Stimulated activated CD8-positive, alpha-beta memory T cell treated with anti-CD3 and anti-CD28 coated beads, Interleukin-15, amount 100 ng/mL, for 4 hours (primary cell): ENCODE measurements at regions not wholly inside any gene's neighbourhood (a gene's known extent, or its start where the extent isn't known, plus 50 kb on each side); places are given as distances from the start of the nearest gene placed in this dataset.

Experiments
- DNase-seq, 2 donors: peaks; one replicate each; pipeline ENCODE4 v3.0.0-alpha.2; 2020; ENCODE audit warnings: low read depth in 2 of 2

GRCh38 chr11:116415095-116415494 is 357.7 kb downstream of the BUD13 start:
- DNase-seq: no peak

GRCh38 chr11:116414357-116414880 is 358.4 kb downstream of the BUD13 start:
- no peak for DNase-seq

- no peak for DNase-seq
Observed at GRCh38 chr11:116413301-116414242, 359.2 kb downstream of the BUD13 start.

GRCh38 chr11:116412118-116412889 is 360.5 kb downstream of the BUD13 start:
- no peak for DNase-seq

- DNase-seq: no peak
Observed at GRCh38 chr11:116409238-116409637, 363.5 kb downstream of the BUD13 start.

GRCh38 chr11:116406042-116406441 is 366.7 kb downstream of the BUD13 start:
- no peak for DNase-seq

GRCh38 chr11:116404462-116404798 is 368.4 kb downstream of the BUD13 start:
- DNase-seq: no peak

- no peak for DNase-seq
Observed at GRCh38 chr11:116403794-116404461, 368.9 kb downstream of the BUD13 start.

GRCh38 chr11:116400081-116400480 is 372.7 kb downstream of the BUD13 start:
- DNase-seq: no peak

GRCh38 chr11:116397602-116398084 is 375.1 kb downstream of the BUD13 start:
- DNase-seq: no peak

GRCh38 chr11:116396331-116396730 is 376.5 kb downstream of the BUD13 start:
- DNase-seq: no peak

GRCh38 chr11:116394022-116394421 is 378.8 kb downstream of the BUD13 start:
- DNase-seq: no peak

GRCh38 chr11:116390963-116391362 is 381.8 kb downstream of the BUD13 start:
- DNase-seq: no peak

- DNase-seq: no peak
Observed at GRCh38 chr11:116388146-116388545, 384.6 kb downstream of the BUD13 start.

- DNase-seq: no peak
Observed at GRCh38 chr11:116387641-116388040, 385.1 kb downstream of the BUD13 start.

- DNase-seq: no peak
Observed at GRCh38 chr11:116386118-116386699, 386.6 kb downstream of the BUD13 start.

- no peak for DNase-seq
Observed at GRCh38 chr11:116384876-116385275, 387.9 kb downstream of the BUD13 start.

- no peak for DNase-seq
Observed at GRCh38 chr11:116384407-116384806, 388.4 kb downstream of the BUD13 start.

GRCh38 chr11:116379185-116379828 is 393.5 kb downstream of the BUD13 start:
- no peak for DNase-seq

GRCh38 chr11:116376547-116376946 is 396.2 kb downstream of the BUD13 start:
- DNase-seq: no peak

GRCh38 chr11:116376054-116376453 is 396.7 kb downstream of the BUD13 start:
- no peak for DNase-seq
